ENCODE measurements at regions not wholly inside any gene's neighbourhood (a gene's known extent, or its start where the extent isn't known, plus 50 kb on each side); places are given as distances from the start of the nearest gene placed in this dataset.

DNA sequence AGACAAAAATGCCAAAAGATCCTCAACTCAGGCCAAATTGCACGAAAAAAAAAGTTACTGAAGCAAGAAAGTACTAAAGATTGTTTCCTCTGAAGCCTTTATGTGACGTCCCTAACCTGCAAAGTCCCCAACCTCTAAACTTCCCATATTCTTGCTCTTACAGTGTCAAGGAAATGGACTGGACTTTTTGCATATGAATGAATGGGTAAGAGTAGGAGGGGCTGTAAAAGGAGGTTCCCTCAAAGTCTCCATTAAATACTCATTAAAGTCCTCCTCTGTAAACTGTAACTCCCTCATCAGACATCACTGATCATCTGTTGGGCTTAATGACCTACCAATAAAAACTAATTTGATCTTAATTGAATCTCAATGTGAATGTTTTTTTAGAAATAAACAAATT, 164.8 kb upstream of the STEAP1 start:
- TF ChIP-seq, protein P1, sequence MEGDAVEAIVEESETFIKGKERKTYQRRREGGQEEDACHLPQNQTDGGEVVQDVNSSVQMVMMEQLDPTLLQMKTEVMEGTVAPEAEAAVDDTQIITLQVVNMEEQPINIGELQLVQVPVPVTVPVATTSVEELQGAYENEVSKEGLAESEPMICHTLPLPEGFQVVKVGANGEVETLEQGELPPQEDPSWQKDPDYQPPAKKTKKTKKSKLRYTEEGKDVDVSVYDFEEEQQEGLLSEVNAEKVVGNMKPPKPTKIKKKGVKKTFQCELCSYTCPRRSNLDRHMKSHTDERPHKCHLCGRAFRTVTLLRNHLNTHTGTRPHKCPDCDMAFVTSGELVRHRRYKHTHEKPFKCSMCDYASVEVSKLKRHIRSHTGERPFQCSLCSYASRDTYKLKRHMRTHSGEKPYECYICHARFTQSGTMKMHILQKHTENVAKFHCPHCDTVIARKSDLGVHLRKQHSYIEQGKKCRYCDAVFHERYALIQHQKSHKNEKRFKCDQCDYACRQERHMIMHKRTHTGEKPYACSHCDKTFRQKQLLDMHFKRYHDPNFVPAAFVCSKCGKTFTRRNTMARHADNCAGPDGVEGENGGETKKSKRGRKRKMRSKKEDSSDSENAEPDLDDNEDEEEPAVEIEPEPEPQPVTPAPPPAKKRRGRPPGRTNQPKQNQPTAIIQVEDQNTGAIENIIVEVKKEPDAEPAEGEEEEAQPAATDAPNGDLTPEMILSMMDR (IDR thresholded peaks at IDR 0.05): no peak
- TF ChIP-seq POLR2A (IDR thresholded peaks at IDR 0.05): no peak
- no peak for TF ChIP-seq POLR2AphosphoS5 (IDR thresholded peaks at IDR 0.05)

All from breast epithelium (tissue), 3 donors.